ENCODE measurements at regions not wholly inside any gene's neighbourhood (a gene's known extent, or its start where the extent isn't known, plus 50 kb on each side); places are given as distances from the start of the nearest gene placed in this dataset.

DNA sequence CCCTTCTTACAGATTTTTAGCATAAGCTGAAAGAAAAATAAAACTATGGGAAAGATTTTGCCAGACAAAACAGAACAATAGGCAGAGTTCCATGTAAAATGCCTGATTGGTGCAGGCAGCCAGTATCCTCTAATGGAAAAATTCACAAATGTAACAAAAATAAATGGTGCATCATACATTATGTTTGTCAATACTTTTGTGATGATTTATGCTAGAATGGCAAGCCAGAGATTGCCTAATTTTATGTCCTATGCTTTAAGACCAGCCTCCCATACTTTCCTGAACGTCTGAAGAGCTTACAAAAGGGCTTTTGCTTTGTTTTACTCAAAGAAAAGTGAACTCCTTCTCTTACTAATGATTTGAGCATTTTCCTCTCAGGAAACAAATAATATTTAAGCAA is 81.5 kb upstream of the KCNJ15 start:
- no peak for DNase-seq (ENCODE audit: insufficient read length, low spot score)
- no peak for FAIRE-seq
- TF ChIP-seq, protein P1, sequence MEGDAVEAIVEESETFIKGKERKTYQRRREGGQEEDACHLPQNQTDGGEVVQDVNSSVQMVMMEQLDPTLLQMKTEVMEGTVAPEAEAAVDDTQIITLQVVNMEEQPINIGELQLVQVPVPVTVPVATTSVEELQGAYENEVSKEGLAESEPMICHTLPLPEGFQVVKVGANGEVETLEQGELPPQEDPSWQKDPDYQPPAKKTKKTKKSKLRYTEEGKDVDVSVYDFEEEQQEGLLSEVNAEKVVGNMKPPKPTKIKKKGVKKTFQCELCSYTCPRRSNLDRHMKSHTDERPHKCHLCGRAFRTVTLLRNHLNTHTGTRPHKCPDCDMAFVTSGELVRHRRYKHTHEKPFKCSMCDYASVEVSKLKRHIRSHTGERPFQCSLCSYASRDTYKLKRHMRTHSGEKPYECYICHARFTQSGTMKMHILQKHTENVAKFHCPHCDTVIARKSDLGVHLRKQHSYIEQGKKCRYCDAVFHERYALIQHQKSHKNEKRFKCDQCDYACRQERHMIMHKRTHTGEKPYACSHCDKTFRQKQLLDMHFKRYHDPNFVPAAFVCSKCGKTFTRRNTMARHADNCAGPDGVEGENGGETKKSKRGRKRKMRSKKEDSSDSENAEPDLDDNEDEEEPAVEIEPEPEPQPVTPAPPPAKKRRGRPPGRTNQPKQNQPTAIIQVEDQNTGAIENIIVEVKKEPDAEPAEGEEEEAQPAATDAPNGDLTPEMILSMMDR (IDR thresholded peaks at IDR 0.05; ENCODE audit: insufficient read depth, missing control alignments) = no peak

DNA sequence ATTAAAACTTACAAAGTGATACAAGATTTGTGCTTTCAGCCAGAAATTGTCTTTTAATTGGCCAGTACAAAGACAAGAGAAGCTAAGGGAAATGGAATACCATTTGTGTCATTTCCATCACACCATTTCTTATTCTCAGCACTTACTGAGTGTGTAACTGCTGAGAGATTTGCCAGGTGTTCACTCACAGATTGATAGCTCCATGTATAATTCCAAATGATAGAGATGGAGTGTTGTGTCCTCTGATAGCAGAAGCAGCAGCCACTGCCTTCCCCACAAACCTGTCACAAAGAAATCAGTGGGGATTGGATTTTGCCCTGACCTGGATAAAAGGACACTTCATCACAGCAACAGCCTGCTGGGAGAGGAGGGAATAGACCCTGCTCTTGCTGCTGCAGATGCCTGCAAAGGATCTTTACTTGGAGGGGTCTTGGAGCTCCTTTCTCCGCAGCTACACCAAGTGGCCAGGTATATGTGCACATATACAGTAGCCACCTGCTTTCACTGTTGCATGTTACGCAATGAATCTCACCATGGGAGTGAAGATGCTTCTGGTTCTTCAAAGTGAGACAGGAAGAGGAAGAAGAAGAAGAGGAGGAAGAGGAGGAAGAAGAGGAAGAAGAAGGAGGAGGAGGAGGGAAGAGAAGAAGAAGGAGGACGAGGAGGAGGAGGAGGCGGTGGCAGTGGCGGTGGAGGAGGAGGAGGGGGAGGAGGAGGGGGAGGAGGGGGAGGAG is 78.7 kb upstream of the KCNJ15 start:
- TF ChIP-seq, protein P1 (IDR thresholded peaks at IDR 0.05; ENCODE audit: insufficient read depth, missing control alignments) = no peak
- DNase-seq (ENCODE audit: insufficient read length, low spot score) (no peak), FAIRE-seq (no peak)

DNA sequence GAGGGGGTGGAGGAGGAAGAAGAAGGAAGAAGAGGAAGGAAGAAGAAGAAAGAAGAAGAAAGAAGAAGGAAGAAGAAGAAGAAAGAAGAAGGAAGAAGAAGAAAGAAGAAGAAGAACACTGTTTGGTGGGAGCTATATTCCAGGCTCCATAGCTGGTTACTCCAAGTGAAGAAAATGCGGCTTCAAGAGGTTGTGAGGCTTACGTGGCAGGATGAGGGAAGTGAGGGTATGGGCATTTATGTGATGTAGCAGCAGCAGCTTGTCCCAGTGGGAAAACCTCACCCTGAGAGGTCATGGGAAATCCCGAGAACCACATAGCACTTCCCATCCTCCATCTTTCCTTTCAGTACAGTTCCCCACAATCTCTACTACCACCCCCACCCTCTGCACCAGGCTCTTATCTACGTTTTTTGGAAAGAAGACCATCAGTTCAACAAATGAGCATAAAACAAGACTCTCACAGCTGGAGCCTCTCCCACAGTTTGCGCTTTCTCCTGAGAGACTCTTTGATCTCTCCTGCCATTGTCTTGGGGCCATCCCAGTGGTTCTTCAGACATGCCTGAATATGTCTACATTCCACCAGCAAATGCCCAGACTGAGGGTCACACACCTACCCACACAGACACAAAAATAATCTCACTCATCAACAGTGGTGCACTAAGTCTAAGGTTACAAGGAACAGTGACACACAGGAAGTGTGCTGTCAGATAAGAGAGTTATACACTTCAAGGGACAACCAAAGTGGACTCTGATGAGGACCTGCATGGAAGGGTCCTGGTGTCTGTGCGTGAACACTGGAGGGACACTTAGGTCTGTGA is 77.9 kb upstream of the KCNJ15 start:
- TF ChIP-seq, protein P1 (IDR thresholded peaks at IDR 0.05; ENCODE audit: insufficient read depth, missing control alignments) = no peak
- no peak for DNase-seq (ENCODE audit: insufficient read length, low spot score)
- FAIRE-seq = no peak

DNA sequence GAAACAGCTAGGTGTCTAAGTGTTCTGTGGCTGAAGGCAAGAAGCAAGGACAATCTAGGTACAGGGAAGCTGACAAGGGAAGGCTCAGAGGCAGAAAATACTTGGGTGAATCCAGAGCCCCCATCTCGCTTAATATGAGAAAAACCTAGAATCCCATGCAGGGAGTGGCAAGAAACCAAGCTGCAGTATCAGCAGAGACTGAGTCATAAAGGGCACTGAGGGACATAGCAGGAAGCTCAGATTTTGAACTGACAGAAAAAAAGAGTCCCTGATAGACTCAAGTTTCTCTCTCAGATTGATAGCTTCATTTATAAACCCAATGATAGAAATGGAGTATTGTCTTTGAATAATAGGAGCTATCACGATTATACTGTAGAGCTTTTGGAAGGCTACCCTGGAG is 77.3 kb upstream of the KCNJ15 start:
- FAIRE-seq (no peak), DNase-seq (ENCODE audit: insufficient read length, low spot score) (no peak)
- TF ChIP-seq, protein P1 (IDR thresholded peaks at IDR 0.05; ENCODE audit: insufficient read depth, missing control alignments) = no peak

DNA sequence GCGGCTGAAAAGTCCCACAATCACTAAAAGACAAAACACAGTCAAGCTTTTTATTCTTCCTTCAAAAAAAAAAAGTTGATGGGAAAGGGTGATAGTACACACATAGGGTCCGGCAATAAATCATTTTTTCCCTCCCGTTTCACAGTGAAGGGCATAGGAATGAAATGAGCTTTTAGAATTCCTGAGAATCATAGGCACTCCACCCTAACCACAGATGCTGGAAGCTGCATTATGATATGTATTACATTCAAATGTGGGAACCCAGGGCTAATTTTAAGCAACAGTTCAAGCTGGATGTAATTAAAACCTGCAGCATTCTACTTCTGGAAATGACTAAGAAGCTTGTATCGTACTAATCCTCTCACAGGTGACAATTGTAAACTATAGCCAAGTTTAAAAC is 75.7 kb upstream of the KCNJ15 start:
- TF ChIP-seq, protein P1 (IDR thresholded peaks at IDR 0.05; ENCODE audit: insufficient read depth, missing control alignments) = no peak
- no peak for DNase-seq (ENCODE audit: insufficient read length, low spot score)
- no peak for FAIRE-seq

DNA sequence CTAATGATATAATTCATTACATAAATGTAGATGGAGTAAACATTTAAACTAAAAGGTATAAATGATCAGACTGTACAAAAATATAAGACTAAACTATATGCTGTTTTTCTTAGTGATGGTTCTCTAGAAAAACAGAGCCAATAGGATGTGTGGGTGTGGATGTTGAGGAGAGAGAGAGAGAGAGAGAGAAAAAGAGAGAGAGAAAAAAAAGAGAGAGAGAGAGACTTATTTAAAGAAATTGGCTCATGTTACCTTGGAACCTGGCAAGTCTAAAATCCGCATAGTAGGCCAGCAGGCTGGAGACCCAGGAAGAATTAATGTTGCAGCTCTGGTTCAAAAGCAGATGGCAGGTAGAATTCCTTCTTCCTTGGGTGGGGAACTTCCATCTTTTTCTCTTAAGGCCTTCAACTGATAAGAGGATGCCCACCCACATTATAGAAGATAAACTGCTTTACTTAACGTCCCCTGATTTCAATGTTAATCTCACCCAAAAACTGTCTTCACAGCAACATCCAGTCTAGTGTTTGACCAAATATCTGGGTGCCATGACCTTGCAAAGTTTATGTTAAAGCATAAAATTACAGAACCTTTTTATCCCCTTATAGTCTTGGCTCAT is 74.3 kb upstream of the KCNJ15 start:
- FAIRE-seq = no peak
- TF ChIP-seq, protein P1 (IDR thresholded peaks at IDR 0.05; ENCODE audit: insufficient read depth, missing control alignments) = no peak
- DNase-seq (ENCODE audit: insufficient read length, low spot score) = no peak
